Activated CD4-positive, alpha-beta T cell treated with anti-CD3 and anti-CD28 coated beads, Interleukin-2, amount 50 U/mL, for 24 hours (primary cell): ENCODE measurements at regions not wholly inside any gene's neighbourhood (a gene's known extent, or its start where the extent isn't known, plus 50 kb on each side); places are given as distances from the start of the nearest gene placed in this dataset.

Experiments
- DNase-seq, 2 donors: peaks; one replicate each; pipeline ENCODE4 v3.0.0-alpha.2; 2020; ENCODE audit warnings: low read depth in 1 of 2, low spot score in 1 of 2

- DNase-seq: no peak
Observed at GRCh38 chr5:175246889-175247520, 197.0 kb downstream of the DRD1 start.

GRCh38 chr5:175246242-175246888, 197.6 kb downstream of the DRD1 start:
- DNase-seq: no peak

- no peak for DNase-seq
Observed at GRCh38 chr5:175243441-175243840, 200.5 kb downstream of the DRD1 start.

- no peak for DNase-seq
Observed at GRCh38 chr5:175242207-175242606, 201.8 kb downstream of the DRD1 start.

- DNase-seq: no peak
Observed at GRCh38 chr5:175238326-175238725, 205.7 kb downstream of the DRD1 start.

- no peak for DNase-seq
Observed at GRCh38 chr5:175236176-175236575, 207.8 kb downstream of the DRD1 start.

- DNase-seq: no peak
Observed at GRCh38 chr5:175235251-175235960, 208.6 kb downstream of the DRD1 start.

GRCh38 chr5:175230299-175230698, 213.7 kb downstream of the DRD1 start:
- no peak for DNase-seq

- DNase-seq: no peak
Observed at GRCh38 chr5:175226506-175226905, 217.5 kb downstream of the DRD1 start.

- DNase-seq: no peak
Observed at GRCh38 chr5:175223291-175223690, 220.7 kb downstream of the DRD1 start.

- DNase-seq: no peak
Observed at GRCh38 chr5:175222621-175223020, 221.4 kb downstream of the DRD1 start.

- DNase-seq: no peak
Observed at GRCh38 chr5:175220549-175220948, 223.4 kb downstream of the DRD1 start.

- DNase-seq: no peak
Observed at GRCh38 chr5:175219366-175219765, 224.6 kb downstream of the DRD1 start.

- no peak for DNase-seq
Observed at GRCh38 chr5:175216991-175217390, 227.0 kb downstream of the DRD1 start.

GRCh38 chr5:175215906-175216305, 228.1 kb downstream of the DRD1 start:
- no peak for DNase-seq

- no peak for DNase-seq
Observed at GRCh38 chr5:175214152-175214551, 229.8 kb downstream of the DRD1 start.

- DNase-seq: no peak
Observed at GRCh38 chr5:175211956-175212756, 231.8 kb downstream of the DRD1 start.

GRCh38 chr5:175207321-175208040, 236.5 kb downstream of the DRD1 start:
- no peak for DNase-seq

- no peak for DNase-seq
Observed at GRCh38 chr5:175206669-175207068, 237.3 kb downstream of the DRD1 start.

- DNase-seq: no peak
Observed at GRCh38 chr5:175202463-175203068, 241.4 kb downstream of the DRD1 start.

GRCh38 chr5:175201393-175201792, 242.6 kb downstream of the DRD1 start:
- no peak for DNase-seq
